ENCODE measurements at regions not wholly inside any gene's neighbourhood (a gene's known extent, or its start where the extent isn't known, plus 50 kb on each side); places are given as distances from the start of the nearest gene placed in this dataset.

GRCh38 chr20:12591949-12592470, 416.8 kb upstream of the SPTLC3 start:
- H3K4me3 ChIP-seq (IDR thresholded peaks at IDR 0.05; ENCODE audit: insufficient read depth, low read depth, low read length), result no peak overlapping the region
- H3K27ac ChIP-seq, result no peak overlapping the region
- H3K27me3 ChIP-seq (ENCODE audit: insufficient read depth, low read depth), result no peaks in the 10 kb centered on the region
- no peaks in the 10 kb centered on the region for H3K79me2 ChIP-seq (ENCODE audit: insufficient read depth, low read depth)
- H3K4me2 ChIP-seq, result no peak overlapping the region
- no peak for TF ChIP-seq CTCF (conservative IDR thresholded peaks at IDR 0.05; ENCODE audit: low read depth, low read length)
- no peak overlapping the region for H2AFZ ChIP-seq (ENCODE audit: low read depth)
- H3K4me1 ChIP-seq (ENCODE audit: low read depth, poor library complexity, severe bottlenecking), result peaks cover 8% of the 10 kb centered on the region
- no peaks in the 10 kb centered on the region for H3K36me3 ChIP-seq (ENCODE audit: insufficient read depth)
- H3K9ac ChIP-seq, result no peak overlapping the region
- no peaks in the 10 kb centered on the region for H4K20me1 ChIP-seq (ENCODE audit: insufficient read depth)

- H3K9ac ChIP-seq, result no peak overlapping the region
- peaks cover 14% of the 10 kb centered on the region for H3K4me1 ChIP-seq (ENCODE audit: low read depth, poor library complexity, severe bottlenecking)
- TF ChIP-seq CTCF (conservative IDR thresholded peaks at IDR 0.05; ENCODE audit: low read depth, low read length), result no peak
- no peaks in the 10 kb centered on the region for H4K20me1 ChIP-seq (ENCODE audit: insufficient read depth)
- no peak overlapping the region for H2AFZ ChIP-seq (ENCODE audit: low read depth)
- H3K27ac ChIP-seq, result no peak overlapping the region
- no peaks in the 10 kb centered on the region for H3K36me3 ChIP-seq (ENCODE audit: insufficient read depth)
- no peak overlapping the region for H3K4me3 ChIP-seq (IDR thresholded peaks at IDR 0.05; ENCODE audit: insufficient read depth, low read depth, low read length)
- H3K79me2 ChIP-seq (ENCODE audit: insufficient read depth, low read depth), result no peaks in the 10 kb centered on the region
- H3K4me2 ChIP-seq, result no peak overlapping the region
- H3K27me3 ChIP-seq (ENCODE audit: insufficient read depth, low read depth), result no peaks in the 10 kb centered on the region
Observed at GRCh38 chr20:12592756-12593155, 416.0 kb upstream of the SPTLC3 start.

GRCh38 chr20:12593342-12593873, 415.4 kb upstream of the SPTLC3 start:
- Histone ChIP-seq H3K9ac (no peak overlapping the region), H3K4me2 (no peak overlapping the region), H3K36me3 (ENCODE audit: insufficient read depth) (no peaks in the 10 kb centered on the region), H2AFZ (ENCODE audit: low read depth) (no peak overlapping the region), H3K27ac (no peak overlapping the region), H4K20me1 (ENCODE audit: insufficient read depth) (no peaks in the 10 kb centered on the region), H3K79me2 (ENCODE audit: insufficient read depth, low read depth) (no peaks in the 10 kb centered on the region), H3K27me3 (ENCODE audit: insufficient read depth, low read depth) (no peaks in the 10 kb centered on the region), H3K4me1 (ENCODE audit: low read depth, poor library complexity, severe bottlenecking) (peaks cover 21% of the 10 kb centered on the region), H3K4me3 (IDR thresholded peaks at IDR 0.05; ENCODE audit: insufficient read depth, low read depth, low read length) (no peak overlapping the region)
- no peak for TF ChIP-seq CTCF (conservative IDR thresholded peaks at IDR 0.05; ENCODE audit: low read depth, low read length)

- no peak for TF ChIP-seq CTCF (conservative IDR thresholded peaks at IDR 0.05; ENCODE audit: low read depth, low read length)
- Histone ChIP-seq H3K9ac (no peak overlapping the region), H4K20me1 (ENCODE audit: insufficient read depth) (no peaks in the 10 kb centered on the region), H3K4me3 (IDR thresholded peaks at IDR 0.05; ENCODE audit: insufficient read depth, low read depth, low read length) (no peak overlapping the region), H3K4me1 (ENCODE audit: low read depth, poor library complexity, severe bottlenecking) (peaks cover 30% of the 10 kb centered on the region), H3K79me2 (ENCODE audit: insufficient read depth, low read depth) (no peaks in the 10 kb centered on the region), H3K27me3 (ENCODE audit: insufficient read depth, low read depth) (no peaks in the 10 kb centered on the region), H3K27ac (no peak overlapping the region), H3K36me3 (ENCODE audit: insufficient read depth) (no peaks in the 10 kb centered on the region), H3K4me2 (no peak overlapping the region), H2AFZ (ENCODE audit: low read depth) (no peak overlapping the region)
Observed at GRCh38 chr20:12594410-12595088, 414.2 kb upstream of the SPTLC3 start.

All from KMS-11 (cell line).